Erythroblast (primary cell): ENCODE measurements at regions not wholly inside any gene's neighbourhood (a gene's known extent, or its start where the extent isn't known, plus 50 kb on each side); places are given as distances from the start of the nearest gene placed in this dataset.

Experiments
- GATA1 ChIP-seq: IDR thresholded peaks from 2 replicates; pipeline ENCODE4 v1.6.1; 2011; ENCODE audit warnings: low read depth, mild to moderate bottlenecking, control low read depth, low read length, moderate library complexity
- POLR2A ChIP-seq: IDR thresholded peaks from 2 replicates; pipeline ENCODE4 v1.6.1; 2011; ENCODE audit warnings: mild to moderate bottlenecking, low read length

DNA sequence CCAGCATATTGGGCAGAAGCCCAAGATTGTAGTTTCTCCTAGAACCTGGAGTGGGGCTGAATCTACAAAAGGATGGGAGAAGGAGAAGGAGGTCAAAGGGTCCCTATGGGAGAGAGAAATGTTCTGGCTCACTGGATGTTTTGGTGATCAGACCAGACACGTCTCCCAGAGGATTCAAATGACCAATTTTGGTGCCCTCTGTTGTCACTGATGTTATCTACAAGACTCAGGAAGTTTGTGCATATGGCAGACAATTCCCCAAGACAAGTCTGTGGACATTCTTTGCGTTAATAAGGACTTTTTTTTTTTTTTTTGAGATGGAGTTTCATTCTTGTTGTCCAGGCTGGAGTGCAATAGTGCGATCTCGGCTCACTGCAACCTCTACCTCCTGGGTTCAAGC lies 137.2 kb upstream of the SMARCA2 start:
- TF ChIP-seq POLR2A = no peak
- TF ChIP-seq GATA1 = no peak
